CMK (cell line): ENCODE measurements at regions not wholly inside any gene's neighbourhood (a gene's known extent, or its start where the extent isn't known, plus 50 kb on each side); places are given as distances from the start of the nearest gene placed in this dataset.
"Not testable (repeated sequence)": the region's sequence is repeated elsewhere in the genome, so short reads cannot be mapped to it uniquely, and the experiment has no call there.

Experiments
- DNase-seq: peaks from one replicate; pipeline ENCODE4 v3.0.0-alpha.2; 2010; ENCODE audit warnings: low read depth

DNA sequence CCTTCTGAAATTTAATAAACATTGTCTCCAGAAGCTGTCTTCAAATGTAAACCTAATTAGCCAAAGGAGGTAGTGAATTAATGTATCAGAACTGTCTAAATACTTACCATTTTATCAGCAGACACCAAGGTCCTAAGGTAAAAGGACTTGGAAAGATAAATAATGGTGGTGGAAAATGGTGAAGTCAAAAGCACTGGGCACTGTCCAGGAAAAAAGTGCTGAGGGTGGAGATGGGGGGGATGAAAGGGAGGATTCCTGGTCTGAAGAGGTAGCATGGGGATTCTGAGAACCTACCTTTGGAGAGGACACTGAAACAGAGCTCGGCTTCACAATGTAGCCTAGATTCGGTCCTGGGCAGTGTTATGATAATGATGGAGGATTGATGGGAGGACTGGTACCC, 149.0 kb upstream of the DPH6 start:
- DNase-seq: no peak

DNA sequence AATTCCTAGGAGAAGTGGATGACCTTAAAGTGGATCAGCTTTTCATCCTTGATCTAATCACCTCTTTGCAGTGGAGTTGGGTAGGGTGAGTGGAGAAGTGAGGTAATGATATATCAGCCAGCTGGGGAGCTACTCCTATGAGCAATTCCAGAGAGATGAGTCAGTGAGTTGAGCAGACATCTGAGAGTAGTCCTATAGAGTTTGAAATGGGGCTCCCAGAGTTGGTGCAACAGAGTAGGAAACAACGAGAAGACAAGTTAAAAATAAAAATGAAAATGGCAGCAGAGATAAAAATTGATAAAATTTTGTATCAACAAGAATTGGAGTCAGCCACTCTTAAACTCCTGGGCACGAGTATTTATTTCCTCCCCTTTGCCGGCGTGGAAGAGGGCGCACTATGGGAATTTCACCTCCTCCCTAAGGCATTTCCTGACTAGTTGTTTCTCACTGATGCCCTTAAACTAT, 150.8 kb upstream of the DPH6 start:
- DNase-seq: no peak

DNA sequence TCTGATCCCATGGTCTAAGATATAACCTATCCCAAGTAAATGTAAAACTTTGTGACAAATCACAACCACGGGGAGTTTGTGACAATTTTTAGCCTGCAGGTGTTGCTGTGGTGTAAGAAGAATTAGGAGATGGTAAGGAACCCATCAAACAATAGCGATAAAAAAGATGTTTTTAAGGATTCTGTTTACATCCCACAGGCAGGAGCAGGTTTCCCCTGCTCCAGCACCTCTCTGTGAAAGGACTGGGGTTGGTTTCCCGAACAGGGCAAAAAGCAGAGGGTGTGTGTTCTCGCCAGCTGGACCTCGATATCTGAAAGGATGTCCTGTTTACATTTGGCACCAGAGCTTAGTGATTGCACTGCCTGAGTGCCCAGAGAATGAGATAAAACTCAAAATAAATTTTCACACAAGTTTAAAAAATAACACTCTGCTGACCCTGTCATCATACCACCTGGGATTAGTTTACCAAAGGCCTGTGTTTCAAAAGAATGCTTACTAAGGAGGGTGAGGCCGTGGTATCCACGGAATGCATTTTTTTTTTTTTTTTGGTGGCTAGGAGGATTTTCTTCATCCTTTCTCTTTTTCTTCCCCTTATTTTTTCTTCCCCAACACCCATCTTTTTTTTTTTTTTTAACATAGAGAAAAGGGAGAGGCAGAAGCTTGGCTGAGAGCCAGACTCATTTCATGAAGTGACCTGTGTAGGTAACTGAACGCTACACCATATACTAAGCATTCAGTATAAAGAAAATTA, 151.8 kb upstream of the DPH6 start:
- no peak for DNase-seq

DNA sequence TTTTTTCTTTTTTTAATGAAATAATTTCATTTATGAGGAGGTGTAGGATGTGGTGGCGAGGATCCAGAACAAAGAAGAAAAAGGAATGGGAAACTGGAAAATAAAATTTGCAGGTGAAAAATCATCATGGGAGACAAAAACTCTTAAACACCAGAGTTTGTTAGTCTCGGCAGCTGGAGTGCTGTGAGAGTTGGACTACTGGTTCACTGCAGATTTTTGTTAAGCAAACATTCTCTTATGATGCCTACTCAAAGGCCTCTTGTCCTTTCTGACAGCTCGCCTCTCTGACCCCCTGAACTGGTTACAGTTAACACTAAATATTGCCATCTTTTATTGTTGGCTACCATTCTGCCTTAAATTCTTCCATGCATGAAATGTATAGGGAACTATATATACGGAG, 152.4 kb upstream of the DPH6 start:
- DNase-seq: no peak

DNA sequence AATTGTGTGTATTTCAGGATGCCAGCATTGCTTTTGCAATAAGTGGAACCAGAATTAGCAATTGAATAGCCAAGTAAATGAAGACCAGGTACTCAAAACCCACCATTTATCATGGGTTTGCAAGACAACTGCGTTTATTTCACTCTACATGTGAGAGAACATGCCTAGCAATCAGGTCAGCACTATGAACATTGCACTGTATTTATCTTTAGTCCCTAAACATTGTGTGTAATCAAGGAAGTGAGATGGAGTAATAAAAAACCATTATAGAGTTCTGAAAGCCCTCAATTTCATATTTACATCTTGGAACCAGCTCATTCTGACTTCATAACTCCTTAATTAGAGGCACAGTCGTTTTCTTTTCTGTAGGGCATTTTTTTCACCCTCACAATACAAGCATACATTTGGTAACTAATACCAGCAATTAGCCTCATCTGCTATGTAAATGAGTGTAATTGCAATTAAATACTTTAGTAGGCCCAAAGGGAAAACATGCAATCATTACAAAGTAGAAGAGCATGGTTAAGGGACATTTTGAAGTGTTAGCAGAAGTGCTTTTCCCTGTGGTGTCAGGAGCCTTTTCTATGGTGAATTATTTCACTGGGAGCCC, 153.1 kb upstream of the DPH6 start:
- DNase-seq: no peak

DNA sequence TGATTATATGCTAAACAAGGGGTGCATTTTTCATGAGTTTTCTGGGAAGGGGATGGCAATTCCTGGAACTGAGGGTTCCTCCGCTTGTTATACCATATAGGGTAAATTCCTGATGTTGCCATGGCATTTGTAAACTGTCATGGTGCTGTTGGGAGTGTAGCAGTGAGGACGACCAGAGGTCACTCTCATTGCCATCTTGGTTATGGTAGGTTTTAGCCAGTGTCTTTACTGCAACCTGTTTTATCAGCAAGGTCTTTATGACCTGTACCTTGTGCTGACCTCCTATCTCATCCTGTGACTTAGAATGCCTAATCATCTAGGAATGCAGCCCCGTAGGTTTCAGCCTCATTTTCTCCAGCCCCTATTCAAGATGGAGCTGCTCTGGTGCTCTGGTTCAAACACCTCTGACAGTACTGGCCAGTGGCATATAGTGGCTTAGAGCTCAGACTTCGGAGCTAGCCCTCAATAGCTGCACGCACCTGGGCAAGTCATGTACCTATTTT, 154.2 kb upstream of the DPH6 start:
- not testable (repeated sequence) for DNase-seq

DNA sequence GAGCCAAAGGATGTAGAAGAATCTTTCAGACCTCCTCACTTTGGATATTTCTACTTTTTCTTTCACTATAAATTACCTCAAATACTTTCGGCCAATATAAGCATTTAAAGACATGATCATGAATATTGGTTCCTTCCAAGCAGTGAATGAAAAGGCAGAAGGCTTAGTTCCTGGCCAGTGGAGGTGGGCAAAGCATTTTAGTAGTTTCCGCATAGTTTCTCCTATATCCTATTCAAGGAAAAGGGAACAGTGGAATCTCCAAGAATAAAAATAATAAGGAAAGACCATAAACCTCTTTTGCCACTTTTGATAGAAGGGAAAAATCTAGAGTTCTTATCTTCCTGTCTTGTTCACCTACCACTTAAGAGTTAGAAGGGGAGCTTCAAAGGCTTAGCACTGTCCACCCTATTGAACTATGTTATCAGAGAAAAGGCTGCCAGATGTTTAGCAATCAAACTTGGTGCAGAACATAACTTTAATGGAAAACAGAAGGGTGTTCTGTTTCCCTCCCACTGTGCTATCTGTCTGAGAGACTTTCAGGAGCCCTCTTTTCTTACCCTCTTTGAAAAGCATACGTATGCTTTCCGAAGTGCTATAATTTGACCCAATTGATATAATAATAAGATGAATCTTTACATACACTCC, 155.6 kb upstream of the DPH6 start:
- no peak for DNase-seq

DNA sequence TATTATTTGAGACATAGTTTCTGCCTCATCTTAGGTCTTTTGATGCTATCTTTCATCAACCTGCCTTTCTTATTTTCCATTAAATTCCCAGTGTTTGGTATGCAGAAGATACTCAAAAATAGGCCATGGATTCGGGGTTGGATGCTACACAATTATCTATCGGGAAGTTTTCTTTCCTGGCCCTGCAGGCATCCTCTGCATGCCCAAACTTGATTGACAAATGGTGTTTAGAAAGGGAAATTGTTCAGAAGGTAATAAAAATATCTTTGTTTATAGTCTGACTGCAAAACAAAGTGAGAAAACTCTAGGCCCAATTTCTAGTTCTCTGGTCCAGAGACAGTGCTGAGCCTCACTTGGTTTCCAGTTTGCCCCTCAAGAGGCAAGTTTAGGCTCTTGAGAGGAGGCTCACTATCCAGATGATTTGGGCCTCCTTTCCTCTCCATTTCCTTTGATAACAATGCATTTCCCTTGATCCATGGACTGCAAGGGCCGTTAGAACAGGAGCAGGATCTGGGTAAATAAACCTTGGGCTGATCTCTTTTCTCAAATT, 157.1 kb upstream of the DPH6 start:
- no peak for DNase-seq

DNA sequence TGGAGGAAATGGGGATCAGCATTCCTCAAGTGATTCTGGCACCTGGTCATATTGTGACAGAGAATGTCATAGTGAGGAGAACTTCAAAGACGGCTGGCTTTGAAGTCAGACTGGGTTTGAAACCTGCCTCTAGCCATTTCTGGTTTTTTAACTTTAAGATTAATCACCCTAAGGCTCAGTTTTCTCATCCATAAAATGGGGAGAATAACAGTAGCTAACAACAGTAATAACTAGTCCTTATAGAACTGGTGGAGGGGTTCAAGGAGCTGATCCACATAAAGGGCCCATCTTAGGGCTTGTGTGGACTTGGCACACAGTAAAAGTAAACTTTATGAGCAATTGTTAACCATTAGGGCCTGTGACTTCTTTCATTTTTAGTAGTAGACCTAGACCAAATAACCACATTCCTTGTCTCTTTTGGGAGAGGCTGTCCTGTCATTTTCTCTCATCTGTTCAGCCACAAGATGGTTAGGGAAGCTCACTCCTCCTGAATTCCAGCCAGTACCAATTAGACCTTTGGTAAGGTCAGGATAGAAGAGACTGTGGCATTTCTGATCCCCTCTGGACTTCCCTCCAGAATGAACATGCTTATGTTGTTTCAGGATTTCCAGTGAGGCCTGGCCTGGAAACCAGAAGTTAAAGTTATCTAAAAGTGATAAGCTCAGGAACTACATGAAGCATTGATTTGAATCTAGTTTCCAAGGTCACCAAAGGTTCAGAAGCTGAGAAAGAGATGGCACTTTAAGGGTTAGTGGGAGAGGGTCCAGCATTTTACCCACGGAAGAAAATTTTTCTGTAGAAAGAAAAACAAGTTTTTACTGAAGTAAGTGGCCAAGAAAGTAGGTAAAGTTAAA, 159.3 kb upstream of the DPH6 start:
- no peak for DNase-seq

DNA sequence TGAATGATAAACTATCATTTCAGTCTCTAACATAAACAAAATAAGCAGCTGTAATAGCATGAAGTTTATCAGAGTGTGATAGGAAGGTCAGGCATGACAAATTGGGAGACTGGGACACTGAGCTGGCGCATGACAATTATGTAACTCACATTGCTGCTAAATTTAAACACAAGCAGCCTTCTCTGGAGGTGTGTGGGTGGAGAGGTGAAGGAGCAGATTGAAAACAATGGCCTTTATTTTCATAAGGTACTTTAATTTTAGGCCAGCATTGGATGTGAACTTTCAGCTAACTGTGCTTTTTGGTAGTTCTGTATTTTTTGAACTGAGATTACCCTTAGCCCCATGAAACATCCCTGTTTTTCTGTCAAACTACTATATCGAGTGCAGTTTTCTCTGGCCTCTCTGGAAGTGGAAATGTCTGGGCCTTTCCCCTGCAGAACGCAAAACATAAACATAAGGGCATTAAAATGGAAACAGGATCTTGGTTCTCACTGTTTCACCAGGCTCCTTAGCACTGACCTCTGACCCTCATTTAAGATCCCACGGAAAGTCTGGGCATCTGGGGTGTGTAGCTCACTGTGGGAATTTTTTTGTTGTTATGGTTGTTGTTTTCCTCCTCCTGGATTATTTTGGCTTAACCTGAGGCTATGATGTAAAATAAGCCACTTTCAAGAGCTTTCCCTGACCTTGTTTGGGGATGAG, 160.1 kb upstream of the DPH6 start:
- no peak for DNase-seq

DNA sequence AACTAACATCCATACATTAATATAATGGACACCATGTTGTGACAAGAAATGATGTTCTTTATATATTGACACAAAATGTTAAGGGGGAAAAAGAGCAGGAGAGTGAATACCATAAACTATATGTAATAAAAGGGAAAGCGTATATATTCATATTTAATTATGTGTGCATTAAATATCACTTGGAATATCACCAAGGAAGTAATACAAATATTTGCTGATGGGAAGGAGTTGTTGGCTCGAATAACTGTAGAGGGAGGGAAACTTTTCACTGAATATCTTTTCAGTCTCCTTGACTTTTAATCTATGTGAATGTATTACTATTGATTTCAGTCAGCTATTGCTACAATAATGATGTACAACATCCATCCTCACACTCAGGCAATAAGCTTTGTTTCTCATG, 167.0 kb upstream of the DPH6 start:
- no peak for DNase-seq

DNA sequence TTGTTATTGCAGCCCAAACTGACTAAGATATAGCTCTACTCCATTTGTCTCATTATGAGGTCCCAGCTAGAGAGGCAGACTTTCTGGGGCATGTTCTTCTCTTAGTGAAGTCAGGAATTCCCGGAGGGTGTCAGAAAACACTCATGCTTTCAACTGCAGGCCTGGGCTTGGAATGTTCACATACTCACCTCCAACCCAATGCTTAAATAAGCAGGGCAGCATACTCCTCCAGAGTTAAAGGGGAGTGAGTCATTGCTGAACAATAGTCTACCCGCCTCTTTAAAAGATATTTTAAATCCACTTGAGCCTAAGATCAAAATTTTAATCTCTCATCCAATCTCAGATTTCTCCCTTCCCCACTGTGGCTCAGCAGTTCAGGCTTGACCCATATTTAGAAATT, 167.8 kb upstream of the DPH6 start:
- no peak for DNase-seq

DNA sequence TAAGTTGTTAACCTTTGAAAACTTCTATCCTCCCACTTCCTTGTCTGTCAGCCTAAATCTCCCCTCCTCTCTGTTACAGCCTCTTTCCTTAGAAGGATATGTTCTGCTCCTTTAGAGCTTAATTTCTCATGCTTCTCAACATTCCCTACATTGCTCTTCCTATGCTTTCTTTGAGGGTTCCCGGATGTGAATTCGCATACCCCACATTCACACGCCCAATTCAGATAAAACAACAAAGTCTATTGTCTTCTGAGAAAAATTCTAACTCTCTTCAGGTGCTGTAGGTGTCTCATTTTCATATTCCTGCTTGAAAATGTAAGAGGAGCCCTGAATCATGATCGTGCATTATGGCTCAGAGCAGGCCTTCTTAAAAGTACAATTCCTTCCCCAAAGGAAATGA, 171.8 kb upstream of the DPH6 start:
- DNase-seq: no peak

DNA sequence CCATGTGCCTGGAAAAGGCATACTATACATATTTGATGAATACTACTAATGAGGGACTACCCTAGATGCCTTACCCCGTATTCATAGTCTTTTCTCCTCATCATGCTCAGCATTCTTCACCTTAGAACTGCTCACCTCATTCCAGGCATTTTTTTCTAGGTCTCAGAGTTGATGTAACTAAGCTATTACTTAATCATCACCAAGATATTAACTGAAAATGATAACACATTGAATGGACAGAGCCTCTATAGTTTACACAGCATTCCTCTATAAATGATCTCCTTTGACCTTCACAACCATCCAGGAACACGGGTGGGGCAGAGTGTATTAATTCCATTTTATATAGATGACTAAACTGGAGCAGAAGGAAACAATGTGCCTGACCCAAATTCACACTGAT, 174.1 kb upstream of the DPH6 start:
- no peak for DNase-seq

DNA sequence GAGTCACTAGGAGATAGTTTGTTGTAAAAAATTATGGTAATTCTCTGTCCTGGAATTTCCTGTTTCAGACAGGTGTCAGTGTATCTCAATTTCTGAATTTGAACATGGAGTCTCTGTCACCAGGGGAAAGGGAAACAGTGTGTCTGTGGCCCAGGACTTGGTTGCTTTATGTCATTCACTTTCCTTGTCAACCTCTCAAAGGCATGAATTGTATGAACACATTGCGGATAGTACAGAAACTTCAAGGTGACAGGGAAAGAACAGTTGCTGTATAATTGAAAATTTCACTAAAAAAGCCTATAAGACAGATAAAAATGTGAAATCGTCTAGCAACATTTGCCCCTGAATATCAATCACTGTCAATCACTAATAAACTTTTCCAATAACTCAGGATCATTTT, 175.0 kb upstream of the DPH6 start:
- no peak for DNase-seq

DNA sequence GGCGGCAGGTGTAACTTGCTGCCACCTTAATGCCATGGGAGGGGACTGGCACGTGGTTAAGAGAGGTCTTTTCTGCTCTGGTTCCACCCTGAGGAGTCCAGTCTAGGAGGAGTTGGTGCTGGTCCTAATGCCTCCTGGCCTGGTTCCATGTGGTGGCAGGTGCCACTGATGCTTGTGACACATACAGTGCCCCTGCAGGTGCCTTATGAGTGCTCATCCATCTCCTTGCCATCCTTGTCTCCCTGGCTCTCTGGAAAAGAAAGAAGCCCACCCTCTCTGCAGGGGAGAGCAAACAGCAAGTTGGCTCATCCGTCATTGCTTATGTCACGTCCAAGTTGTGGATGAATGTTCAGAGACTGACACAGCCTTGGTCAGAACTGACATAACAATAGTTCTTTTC, 175.8 kb upstream of the DPH6 start:
- no peak for DNase-seq

DNA sequence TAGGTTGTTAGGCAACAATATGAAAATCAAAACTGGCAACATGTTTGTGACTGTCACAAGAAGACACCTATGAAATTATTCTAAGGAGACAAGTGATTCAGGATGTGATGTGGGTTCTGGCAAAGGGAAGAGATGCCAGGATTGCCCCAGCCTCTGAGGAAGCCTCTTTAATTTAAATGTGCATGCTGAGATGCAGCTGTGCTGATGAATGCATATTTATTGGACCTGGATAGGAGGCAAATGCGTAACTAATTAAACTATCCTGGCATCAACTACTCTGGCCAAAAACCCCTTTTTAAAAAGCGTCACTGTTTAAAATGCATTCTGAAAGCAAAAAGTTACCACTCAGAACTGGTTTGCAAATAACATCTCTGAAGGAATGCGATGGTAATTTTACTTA, 176.5 kb upstream of the DPH6 start:
- DNase-seq: no peak

DNA sequence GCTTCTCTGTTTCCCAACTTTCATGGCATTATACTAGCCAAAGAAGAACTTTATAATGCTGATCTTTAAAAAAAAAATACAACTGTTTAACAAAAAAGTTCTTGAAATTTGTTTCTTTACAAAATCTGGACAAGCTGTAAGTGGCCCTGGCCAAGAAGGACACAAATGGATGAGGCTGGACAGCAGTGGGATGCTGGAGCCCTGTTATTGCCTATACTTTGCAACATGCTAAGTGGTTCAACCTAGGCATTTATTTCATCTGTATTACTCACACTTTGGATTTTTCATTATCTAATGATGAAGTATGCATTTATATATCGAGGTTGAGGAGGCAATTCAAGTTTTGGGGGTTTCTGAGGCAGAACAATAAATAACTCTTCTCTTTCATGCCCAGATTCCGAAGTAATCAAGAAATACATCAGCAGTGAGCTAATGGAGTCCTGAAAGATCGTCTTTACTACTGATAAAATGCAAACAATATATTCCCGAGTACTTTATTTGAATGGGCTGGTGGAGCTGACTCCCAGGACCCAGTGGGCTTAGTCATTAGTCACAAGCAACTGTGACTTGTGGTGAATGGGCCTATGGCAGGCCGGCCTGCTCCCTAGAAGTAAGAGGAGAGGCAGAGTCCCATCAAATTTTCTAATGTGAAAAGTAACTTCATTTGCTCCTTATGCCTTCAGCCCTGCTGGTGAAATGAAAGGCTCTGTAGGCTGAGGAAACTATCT, 177.3 kb upstream of the DPH6 start:
- no peak for DNase-seq

DNA sequence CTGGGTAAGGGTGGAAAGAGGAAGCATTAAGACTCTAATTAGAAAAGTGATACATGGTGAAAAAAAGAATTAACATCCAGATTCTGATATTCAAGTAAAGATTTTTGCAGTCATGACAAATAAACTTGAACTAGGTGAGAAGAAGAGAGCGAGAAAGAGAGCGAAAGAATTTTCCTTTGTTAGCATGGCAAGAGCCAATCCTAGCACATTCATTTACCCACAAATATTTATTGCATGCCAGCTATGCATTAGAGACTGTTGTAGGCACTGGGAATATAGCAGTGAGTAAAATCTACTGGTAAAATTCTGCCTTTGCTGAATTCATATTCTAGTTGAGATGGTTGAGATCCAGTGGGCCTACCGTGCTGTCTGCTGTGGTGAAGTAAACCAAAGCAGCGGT, 177.9 kb upstream of the DPH6 start:
- DNase-seq: no peak

DNA sequence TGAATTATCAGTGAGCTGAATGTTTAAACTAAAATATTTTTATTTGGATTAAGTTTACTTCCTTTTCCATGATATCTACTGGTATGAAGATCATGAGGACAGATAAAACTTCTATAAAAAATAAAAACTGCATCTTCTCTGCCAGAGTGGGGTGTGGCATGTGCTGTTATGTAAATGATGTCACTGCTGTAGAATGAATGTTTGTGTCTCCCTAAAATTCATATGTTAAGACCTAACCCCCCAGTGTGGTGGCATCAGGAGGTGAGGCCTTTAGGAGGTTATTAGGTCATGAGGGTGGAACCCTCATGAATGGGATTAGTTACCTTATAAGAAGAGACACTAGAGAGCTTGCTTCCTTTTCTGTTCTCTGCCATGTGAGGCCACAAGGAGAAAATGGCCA, 178.7 kb upstream of the DPH6 start:
- DNase-seq: no peak

DNA sequence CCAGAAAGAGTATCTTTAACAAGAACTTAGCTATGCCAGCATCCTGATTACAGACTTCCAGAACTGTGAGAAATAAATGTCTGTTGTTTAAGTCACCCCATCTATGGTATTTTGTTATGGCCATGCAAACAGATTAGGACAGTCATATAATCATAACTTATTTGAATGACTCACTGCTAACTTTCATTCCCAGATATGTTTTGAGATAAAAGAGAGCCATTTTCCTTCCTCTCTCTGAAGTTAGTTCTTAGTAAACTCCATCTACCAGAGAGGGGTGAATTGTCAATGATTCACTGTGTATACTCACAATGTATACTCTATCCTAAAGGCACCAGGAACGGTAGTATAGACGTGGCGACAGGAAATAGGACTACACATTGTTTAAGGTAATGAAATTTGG, 179.4 kb upstream of the DPH6 start:
- DNase-seq: no peak
